8988T (cell line): ENCODE measurements at regions not wholly inside any gene's neighbourhood (a gene's known extent, or its start where the extent isn't known, plus 50 kb on each side); places are given as distances from the start of the nearest gene placed in this dataset.
"Not testable (repeated sequence)": the region's sequence is repeated elsewhere in the genome, so short reads cannot be mapped to it uniquely, and the experiment has no call there.

Source experiments
- DNase-seq: peaks from one replicate; pipeline ENCODE4 v3.0.0; 2011

DNA sequence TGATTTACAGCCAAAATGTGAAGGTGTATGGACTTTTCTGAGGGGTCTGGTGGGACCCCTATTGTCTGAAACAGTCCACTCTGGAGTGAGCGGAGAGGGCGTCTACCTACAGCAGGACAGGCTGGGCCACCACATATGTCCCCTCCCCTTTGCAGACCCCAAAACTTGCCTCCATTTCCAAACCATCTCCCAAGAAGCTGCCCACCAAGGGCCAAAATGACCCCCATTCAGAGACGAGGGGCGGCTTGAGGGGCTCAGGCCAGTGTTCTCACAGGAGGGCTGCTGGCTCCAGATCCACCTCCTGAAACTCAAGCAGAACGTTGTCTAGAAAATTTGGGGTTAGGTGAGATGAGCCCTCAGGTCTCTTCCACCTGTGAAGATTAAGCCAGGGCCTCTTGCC lies 161.1 kb upstream of the SALL3 start:
- no peak for DNase-seq

DNA sequence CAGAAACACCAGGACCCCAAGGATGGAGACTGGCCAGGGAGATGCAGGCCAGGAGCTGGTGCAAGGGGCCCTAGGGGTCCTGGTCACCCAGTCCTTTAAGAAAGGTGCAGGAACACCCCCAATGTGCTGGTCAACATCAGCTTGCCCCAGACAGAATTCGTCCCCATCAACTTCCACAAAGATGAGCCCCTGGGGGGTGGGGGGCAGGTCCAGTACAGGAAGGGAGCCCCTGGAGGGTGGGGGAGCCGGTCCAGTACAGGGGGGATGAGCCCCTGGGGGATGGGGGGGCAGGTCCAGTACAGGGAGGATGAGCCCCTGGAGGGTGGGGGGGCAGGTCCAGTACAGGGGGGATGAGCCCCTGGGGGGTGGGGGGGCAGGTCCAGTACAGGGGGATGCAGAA lies 160.7 kb upstream of the SALL3 start:
- no peak for DNase-seq

GRCh38 chr18:78820161-78820834 lies 159.3 kb upstream of the SALL3 start:
- no peak for DNase-seq

GRCh38 chr18:78821396-78821795 lies 158.2 kb upstream of the SALL3 start:
- DNase-seq = no peak

DNA sequence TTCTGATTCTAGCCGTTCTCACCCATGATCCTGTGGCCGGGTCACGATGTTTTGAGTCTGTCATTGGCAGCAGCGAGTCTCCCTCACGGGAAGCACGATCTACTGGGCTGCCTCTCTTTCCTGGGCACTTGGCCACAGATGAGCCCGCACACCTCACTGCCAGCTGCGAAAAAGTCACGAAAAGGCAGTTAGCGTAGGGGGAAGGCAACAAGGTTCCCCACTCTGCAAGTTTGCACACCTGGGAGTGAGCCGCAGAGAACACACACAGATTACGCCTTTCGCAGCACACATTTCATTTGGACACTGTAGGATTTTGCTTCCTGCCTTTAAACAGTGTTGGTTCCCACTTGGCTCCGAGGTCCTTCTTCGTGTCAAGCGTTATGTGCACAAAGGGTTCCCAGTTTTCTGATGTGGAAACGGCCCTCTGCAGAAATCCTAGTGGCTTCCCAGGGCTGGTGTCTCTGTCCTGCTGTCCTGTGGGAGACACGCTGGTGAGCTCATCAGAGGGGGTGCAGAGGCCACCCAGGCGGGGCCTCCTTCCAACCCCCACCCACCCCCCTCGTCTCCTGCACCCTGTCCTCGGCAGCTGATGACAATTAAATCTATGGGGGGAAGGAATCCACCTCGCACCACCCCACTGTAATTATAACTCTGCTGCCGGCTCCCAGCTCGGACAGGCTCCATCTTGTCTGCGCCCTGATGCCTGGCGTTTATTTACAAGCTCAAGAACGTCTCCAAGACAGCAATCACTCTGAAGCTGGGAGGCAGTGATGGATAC lies 157.3 kb upstream of the SALL3 start:
- DNase-seq = no peak

- DNase-seq = no peak
Observed at GRCh38 chr18:78822949-78823285, 156.7 kb upstream of the SALL3 start.

- DNase-seq = no peak
Observed at GRCh38 chr18:78825168-78825567, 154.4 kb upstream of the SALL3 start.

- DNase-seq = no peak
Observed at GRCh38 chr18:78826631-78827030, 153.0 kb upstream of the SALL3 start.

DNA sequence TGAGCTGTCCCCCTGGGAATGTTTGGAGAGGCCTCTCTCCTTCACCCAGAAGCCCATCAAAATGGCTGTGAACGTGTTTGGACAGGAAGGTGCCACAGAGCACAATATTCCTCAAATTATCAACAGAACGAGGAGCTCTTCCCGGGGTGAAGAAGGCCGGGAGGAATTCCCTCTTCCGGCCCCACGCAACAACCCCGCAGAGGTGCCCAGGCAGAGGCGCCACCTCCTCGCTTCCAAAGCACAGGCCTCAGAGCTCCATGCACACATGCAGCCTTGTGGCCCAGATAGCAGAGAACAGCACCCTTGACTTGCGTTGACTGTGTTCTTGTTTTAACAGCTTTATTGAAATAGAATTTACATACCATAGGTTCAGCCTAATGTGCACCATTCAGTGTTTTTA lies 152.5 kb upstream of the SALL3 start:
- DNase-seq = no peak

GRCh38 chr18:78828131-78828530 lies 151.5 kb upstream of the SALL3 start:
- no peak for DNase-seq

- DNase-seq = not testable (repeated sequence)
Observed at GRCh38 chr18:78829026-78829425, 150.6 kb upstream of the SALL3 start.

DNA sequence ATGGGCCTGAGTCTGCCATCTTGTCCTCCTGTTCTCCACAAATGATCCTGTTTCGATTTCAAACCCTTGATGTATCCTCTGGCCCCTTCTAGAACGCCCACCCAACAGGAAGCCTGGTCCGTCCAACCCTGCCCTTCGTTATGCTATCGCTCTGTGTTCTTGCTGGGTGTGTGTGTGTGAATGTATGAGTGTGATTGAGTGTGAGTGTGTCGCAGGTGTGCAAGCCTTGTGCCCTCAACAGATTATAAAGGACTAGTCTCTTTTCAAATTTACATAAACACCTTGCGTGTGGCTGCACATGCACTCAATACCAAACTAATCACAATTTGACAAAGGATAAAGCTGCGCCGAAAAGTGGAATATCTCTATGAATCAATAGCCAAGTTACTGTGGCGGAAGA lies 149.5 kb upstream of the SALL3 start:
- DNase-seq = no peak

DNA sequence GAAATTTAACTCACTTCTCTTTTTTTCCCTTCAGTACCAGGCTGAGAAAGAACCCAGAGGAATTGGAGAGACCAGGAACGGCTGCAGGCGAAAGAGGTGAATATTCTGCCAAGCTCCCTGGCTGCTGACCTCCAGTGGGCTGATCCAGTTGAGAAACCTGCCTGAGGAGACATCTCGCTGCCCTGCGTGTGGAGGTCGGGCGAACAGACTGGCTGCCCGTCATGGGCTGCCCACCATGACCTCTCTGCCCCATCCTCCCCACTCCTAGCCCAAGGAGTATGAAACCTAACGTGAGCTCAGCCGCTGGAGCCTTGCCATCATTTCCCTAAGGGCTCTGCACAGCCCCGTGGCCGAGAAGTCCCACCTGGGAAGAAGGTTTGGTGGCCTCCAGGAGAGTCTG lies 148.8 kb upstream of the SALL3 start:
- DNase-seq = no peak

- DNase-seq = no peak
Observed at GRCh38 chr18:78831603-78832002, 148.0 kb upstream of the SALL3 start.

DNA sequence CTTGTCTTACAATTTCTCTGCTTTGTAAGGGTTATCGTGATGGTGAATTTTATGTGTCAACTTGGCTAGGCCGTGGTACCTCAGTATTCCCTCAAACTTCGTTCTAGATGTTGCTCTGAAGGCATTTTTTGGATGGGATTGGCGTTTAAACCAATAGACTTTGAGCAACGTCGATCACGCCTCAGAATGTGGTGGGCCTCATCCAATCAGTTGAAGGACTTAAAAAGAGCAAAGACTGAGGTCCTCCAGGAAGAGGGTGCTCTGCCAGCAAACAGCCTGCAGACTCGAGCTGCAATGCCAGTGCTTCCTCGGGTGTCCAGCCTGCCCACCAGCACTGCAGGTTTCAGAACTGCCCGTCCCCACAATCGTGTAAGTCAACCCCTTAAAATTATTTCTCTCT lies 145.8 kb upstream of the SALL3 start:
- DNase-seq = no peak

GRCh38 chr18:78836838-78837237 lies 142.8 kb upstream of the SALL3 start:
- no peak for DNase-seq

- no peak for DNase-seq
Observed at GRCh38 chr18:78837754-78838153, 141.9 kb upstream of the SALL3 start.

GRCh38 chr18:78838183-78838582 lies 141.4 kb upstream of the SALL3 start:
- DNase-seq = no peak

GRCh38 chr18:78849046-78849445 lies 130.6 kb upstream of the SALL3 start:
- DNase-seq = no peak

- DNase-seq = no peak
Observed at GRCh38 chr18:78849458-78849857, 130.2 kb upstream of the SALL3 start.

- no peak for DNase-seq
Observed at GRCh38 chr18:78853341-78853740, 126.3 kb upstream of the SALL3 start.

DNA sequence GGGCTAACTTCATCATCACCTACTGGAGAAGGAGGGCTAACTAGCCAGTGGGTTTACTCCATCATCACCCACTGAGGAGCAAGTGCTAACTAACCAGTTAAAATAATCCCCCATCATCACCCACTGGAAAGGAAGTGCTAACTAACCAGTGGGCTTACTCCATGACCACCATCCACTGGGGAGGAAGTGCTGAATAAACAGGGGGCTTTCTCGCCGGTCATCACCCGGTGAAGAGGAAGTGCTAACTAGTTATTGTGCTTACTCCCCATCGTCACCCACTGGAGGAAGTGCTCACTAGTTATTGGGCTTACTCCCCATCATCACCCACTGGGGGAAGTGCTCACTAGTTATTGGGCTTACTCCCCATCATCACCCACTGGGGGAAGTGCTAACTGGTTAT lies 124.4 kb upstream of the SALL3 start:
- no peak for DNase-seq

DNA sequence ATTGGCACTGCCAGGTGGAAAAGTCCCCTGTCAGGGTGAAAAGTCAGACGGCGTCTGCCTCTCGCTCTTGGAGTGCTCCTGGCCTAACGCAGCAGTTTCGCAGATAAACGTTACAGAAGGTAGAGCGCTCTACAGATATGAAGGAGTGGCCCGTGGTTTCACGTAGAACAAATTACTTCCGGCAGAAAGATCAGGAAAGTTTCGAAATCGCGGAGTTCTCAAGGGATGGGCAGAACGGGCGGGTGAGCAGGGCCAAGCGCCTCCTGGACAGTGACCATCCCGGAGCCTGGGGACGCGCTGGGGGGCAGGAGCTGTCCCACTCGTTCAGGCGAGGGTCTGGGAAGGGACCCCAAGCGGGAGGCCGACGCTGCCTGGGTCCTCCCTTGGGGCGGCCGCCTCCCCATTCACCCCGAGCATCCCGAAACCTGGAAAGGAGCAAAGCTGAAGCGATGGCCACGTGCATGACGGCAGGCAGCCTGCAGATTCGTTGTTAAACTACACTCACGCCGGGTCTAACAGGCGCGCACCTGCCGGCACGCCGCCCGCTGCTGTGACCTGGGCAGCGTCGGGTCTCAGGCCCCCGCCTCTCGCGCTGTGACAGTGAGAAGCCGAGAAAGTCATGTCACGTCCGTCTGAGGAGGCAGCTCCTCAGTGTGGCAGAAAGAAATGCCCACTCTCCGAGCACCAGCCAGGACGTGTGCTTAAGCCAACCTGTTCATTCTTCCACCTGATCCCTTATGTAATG lies 122.9 kb upstream of the SALL3 start:
- no peak for DNase-seq
